HG03342 (cell line): ENCODE measurements at regions not wholly inside any gene's neighbourhood (a gene's known extent, or its start where the extent isn't known, plus 50 kb on each side); places are given as distances from the start of the nearest gene placed in this dataset.

ENCODE experiments used
- ATAC-seq: cut with Tn5 transposase; IDR thresholded peaks from one replicate; pipeline ENCODE4 v1.9.1; 2021; ENCODE audit warnings: mild to moderate bottlenecking, moderate library complexity; ENCODE audit not compliant: unreplicated experiment

DNA sequence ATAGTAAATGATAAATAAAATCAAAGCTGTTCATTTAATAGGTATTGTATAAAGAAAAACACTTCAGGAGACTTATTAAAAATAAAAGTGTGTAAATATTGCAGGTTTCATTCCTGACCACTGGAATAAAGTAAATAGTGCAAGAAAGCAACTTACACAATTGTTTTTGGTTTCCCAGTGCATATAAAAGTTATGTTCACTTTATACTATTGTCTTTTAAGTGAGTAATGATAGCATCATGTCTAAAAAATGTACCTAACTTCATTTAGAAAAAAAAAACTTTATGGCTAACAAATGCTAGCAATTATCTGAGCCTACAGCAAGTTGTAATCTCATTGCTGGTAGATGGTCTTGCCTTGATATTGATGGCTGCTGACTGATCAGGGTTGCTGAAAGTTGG lies 726.6 kb upstream of the POU3F2 start:
- ATAC-seq: no peak

DNA sequence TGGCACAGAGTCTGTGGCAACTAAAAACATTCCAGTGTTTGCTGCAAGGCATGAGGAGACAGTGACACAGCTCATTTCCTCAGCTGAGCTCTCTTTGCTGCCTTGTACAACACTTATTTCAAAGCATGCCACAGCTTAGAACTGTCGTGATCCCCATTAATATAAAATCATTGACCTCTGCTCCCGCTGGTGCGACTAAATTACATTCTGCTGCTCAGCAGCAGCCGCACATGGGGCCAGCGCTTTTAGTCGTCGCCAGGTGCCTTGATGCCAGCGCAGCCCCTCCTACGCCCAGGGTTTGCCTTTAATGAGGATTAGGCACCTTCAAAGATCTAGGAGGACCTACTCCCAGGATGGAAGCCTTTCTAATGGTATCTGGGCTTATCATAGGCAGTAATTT lies 717.9 kb upstream of the POU3F2 start:
- ATAC-seq: no peak

DNA sequence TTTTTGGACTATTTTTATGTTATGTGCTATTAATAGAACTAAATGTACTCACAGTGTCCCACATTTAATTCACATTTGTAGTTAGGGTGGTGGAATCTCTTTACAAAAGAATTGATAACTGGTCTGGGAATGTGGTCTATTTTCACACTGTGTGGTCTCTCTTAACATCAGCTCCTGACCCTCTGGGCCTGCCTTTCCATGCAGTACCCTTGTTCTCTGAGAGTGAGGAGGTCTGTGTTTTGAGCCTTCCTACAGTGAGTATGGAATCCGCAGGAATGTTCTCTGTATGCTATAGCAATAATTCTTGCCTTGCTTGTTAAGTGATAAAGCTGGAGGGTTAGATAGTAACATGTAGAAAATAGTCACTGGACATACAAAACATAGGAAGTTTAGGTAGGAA lies 717.3 kb upstream of the POU3F2 start:
- no peak for ATAC-seq

DNA sequence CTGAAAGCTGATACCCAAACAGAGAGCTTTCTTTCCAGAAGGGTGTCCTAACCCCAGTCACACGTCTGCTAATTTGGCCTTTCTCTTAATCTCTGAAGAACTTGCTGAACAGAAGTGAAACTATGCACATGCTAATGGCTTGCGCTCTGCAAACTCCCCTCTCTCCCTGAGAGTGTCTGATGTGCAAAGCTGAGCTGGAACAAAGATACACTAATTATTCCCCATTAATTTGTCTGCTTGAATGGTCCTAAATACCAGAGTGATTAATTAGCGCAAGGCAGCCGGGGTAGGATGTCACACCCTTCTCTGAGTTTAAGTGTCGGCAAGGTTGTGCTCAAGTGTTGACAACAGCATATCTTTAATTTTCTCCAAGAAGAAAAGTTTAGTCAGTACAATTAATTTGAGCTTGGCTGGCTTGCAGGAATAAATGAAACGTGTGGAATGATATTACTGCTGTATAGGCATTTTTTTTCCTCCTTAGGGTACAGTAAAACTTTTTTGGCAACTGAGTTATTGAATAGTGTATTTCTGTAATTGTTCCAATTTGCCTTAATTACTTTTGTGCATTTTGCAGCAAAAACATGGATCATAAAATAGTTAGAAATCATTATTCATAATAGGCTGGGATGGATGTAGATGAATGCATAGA lies 715.9 kb upstream of the POU3F2 start:
- no peak for ATAC-seq

- no peak for ATAC-seq
Measured at GRCh38 chr6:98124171-98124570, 710.2 kb upstream of the POU3F2 start.

DNA sequence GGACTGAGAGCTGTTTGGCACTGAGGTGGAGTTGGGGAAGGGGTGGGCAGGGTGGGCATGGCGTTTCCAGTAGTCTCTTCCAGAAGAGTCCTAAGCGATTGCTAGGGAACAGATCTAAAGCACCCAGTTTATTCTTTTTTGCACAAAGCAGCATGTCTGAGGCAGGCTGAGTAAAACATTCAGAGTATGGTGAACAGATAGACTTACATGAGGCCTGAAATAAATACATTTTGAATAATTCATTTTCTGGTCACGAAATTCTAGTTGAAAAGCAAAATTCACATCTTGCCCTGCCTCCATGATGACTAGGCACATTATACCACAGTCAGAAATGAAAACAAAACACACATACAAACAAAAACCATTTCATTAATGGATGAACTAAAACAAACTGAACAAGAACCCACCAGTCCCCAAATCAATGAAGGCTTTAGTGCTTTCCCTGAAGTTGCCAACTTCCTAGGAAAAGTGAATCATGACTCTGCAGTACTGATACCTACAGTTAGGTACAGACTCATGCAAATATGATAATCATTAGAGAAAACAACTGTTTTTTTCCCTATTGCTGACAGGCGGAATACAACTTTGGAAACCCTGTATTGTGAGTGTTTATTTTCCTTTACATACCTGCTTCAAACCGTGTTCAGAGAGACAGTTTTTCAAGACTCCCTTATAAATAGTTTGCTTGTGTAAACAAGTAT lies 702.9 kb upstream of the POU3F2 start:
- no peak for ATAC-seq

DNA sequence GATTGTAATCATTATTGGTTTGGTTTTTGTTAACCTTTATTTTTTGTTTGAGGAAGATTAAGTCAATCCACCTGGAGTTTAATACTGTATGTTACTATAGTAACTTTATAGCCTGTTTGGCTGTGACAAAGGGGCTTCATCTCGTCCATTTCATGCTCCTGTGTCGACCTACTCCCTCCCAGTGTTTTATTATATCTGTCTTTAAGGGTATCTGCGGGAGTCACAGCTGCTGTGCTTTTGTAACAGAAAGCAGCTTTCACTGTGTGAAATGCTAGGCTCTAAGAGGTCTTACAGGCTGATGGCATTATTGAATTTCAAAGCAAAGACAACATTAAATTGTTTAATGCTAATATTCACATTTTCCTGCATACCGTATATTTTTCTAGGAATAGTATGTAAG lies 698.0 kb upstream of the POU3F2 start:
- no peak for ATAC-seq

DNA sequence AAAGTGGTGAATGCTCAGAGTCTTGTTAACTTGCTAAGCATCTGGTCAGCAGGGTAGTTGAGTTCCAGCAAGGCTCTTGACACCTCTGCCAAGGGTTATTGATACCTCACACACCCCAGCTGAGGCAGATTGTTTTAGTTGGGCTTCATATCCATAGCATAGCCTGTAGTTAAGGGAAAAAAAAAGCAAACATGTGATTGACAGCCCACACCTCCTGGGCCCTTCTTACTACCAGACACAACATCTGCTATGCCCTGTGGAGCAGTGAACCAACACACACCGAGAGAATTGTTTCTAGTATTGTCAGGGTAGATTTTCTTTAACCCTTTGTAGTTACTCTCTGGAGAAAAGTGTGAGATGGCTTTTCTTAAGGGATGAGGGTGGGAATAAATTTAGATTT lies 697.0 kb upstream of the POU3F2 start:
- ATAC-seq: no peak

DNA sequence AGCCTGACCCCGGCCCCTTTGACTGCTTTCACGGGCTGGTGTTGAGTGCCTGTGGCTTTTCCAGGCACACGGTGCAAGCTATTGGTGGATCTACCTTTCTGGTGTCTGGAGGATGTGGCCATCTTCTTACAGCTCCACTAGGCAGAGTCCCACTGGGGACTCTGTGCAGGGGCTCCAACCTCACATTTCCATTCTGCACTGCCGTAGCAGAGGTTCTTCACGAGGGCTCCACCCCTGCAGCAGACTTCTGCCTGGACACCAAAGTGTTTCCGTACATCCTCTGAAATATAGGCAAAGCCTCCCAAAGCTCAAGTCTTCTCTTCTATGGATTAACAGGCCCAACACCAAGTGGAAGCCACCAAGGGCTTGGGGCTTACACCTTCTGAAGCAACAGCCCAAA lies 691.5 kb upstream of the POU3F2 start:
- no peak for ATAC-seq

GRCh38 chr6:98146656-98147055 lies 687.7 kb upstream of the POU3F2 start:
- no peak for ATAC-seq

GRCh38 chr6:98156580-98156979 lies 677.8 kb upstream of the POU3F2 start:
- ATAC-seq: no peak

- ATAC-seq: no peak
Measured at GRCh38 chr6:98179606-98180005, 654.8 kb upstream of the POU3F2 start.

- no peak for ATAC-seq
Measured at GRCh38 chr6:98200084-98200483, 634.3 kb upstream of the POU3F2 start.

DNA sequence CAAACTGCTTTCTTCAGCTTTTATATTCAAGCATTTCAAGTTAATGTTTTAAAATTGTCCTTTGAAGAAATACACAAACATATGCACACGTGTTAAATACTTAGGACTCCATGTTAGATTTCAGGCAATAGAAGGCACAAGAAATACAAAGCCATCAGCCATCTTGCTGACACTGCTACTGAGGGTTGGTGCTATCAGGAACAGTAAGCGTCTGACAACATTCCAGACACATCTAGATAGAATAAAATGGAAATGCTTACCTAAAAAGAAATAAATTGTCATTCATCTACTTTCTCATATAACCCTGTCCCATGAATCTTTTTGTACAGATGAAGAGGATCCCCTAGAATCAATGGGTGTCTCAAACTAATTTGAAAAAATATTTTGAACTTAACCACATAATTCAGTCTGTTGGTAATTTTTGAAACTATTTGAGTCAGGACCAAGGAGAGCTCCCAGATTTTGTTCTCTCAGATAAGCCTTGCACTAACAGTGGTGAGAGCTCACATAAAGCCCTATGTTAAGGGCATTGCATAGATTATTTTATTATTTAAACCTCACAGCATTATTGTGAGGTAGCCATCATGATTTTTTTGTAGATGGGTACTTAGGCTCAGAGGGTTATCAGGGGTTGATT lies 631.1 kb upstream of the POU3F2 start:
- no peak for ATAC-seq

DNA sequence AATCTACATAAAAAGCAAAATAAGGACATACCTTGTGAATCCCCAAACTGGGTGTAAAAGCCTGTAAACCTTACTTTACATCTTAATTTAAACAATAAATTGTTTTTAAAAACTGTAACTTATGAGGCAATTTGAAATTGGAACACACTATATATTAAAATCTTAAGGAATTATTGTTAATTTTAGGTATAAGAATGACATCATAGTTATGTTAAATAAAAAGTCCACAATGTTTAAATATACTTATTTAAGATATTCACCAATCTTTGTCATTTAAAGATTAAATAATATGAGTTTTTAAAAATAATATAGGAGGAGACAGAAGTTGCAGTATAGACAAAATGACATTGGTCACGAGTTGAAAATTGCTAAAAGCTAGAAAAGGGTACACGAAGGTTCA lies 621.9 kb upstream of the POU3F2 start:
- ATAC-seq: no peak

DNA sequence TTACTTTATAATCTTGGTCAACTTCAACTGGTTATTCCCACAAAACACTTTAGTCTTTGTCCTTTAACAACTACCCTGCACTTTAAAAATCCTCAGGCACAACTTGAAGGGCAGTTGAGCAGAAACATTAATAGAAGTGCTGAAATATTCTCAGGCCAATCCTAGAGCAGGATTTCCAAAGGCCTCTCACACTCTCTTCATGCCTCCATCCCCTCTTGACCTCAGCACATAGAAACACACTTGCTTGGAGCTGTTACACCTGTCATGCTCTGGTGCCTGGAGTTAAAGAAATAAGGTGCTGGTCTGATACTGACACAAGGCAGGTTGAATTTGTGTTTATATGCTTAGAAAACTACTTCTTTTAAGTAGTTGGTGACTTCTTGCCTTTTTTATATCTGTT lies 618.8 kb upstream of the POU3F2 start:
- no peak for ATAC-seq

GRCh38 chr6:98230250-98230649 lies 604.1 kb upstream of the POU3F2 start:
- ATAC-seq: no peak

DNA sequence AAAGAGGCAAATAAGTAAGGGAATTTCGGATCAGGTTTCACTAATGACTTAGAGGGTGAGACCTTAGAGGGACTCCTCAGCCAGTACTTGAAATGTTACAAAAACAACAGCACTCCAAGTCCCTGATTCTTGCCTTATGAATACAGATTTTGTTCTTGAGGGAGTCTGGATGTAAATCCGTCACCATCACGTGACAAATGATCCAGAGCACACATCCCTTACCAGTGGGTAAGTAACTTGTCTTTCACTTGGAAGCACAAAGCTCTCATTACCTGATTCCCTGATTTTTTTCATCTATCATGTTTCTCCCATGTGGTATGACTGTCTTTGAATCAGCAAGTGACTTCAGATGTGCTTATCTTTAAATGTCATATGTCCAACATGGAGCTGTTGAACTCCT lies 595.3 kb upstream of the POU3F2 start:
- ATAC-seq: no peak

DNA sequence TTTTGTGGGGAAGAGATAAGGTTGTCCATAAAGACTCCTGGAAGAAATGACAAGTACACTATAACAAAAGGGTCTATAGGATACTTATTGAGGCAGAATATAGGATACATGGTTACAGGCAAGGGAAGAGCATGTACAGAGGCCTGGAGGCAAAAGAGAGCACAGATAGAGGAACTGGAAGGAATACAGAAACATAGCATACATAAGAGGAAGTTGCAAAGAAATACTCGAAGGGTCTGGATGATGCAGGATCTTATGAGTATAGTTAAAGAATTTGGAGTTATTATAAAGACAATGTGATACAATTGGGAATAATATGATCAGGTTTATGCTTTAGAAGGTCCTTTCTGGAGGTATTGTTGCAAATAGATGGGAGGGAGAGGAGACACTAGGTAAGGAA lies 592.7 kb upstream of the POU3F2 start:
- ATAC-seq: no peak

GRCh38 chr6:98254624-98255023 lies 579.8 kb upstream of the POU3F2 start:
- no peak for ATAC-seq

- no peak for ATAC-seq
Measured at GRCh38 chr6:98260382-98260781, 574.0 kb upstream of the POU3F2 start.

DNA sequence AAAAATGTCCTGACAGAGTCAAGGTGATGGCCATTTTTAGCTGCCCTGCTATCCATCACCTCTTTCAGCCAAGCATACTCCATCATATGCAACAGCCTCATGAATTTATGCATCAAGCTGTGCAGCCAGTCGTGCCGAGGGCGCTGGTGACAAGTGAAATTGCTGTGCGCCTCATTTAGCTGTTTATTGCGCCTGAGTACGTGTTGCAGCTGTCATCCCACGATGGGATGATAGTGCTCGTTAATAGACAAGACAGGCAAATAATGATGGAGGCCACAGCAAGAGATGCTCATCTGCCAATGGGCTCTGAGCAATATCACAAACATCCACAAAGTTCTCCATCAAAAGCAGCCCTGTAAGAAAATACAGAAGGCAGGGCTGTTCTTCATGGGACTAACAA lies 562.3 kb upstream of the POU3F2 start:
- no peak for ATAC-seq
